DOHH2 (cell line): ENCODE measurements at regions not wholly inside any gene's neighbourhood (a gene's known extent, or its start where the extent isn't known, plus 50 kb on each side); places are given as distances from the start of the nearest gene placed in this dataset.
A peak's percentile ranks its signal among the peaks of the same experiment; 100 is the strongest.

Experiments used
- H3F3A ChIP-seq: fragments of 200-600 bp; sonication (generic), shearing (Covaris generic); 2 replicates; pipeline ENCODE4 v1.6.0; 2016; ENCODE audit warnings: antibody characterized with exemption, mild to moderate bottlenecking; ENCODE audit not compliant: control insufficient read depth, insufficient read depth
- H3K27ac ChIP-seq: fragments of 200-600 bp; sonication (generic); 2 replicates; pipeline ENCODE4 v1.5.1; 2014; ENCODE audit warnings: low read depth, mild to moderate bottlenecking, low read length, moderate library complexity
- H3K27me3 ChIP-seq: fragments of 200-600 bp; sonication (generic); 2 replicates; pipeline ENCODE4 v1.6.1; 2014; ENCODE audit warnings: mild to moderate bottlenecking, low read length, mixed read lengths; ENCODE audit not compliant: control insufficient read depth
- H3K36me3 ChIP-seq: fragments of 200-600 bp; sonication (generic); 2 replicates; pipeline ENCODE4 v1.6.1; 2014; ENCODE audit warnings: mild to moderate bottlenecking, low read length, moderate library complexity, mixed read lengths; ENCODE audit not compliant: control insufficient read depth
- H3K4me1 ChIP-seq: fragments of 200-600 bp; sonication (generic); 2 replicates; pipeline ENCODE4 v1.6.1; 2014; ENCODE audit warnings: mild to moderate bottlenecking, low read length, mixed read lengths; ENCODE audit not compliant: control insufficient read depth
- H3K4me2 ChIP-seq: fragments of 200-600 bp; sonication (generic); 2 replicates; pipeline ENCODE4 v1.6.0; 2014; ENCODE audit warnings: mild to moderate bottlenecking, low read length, moderate library complexity
- H3K4me3 ChIP-seq: fragments of 200-600 bp; sonication (generic); 2 replicates; pipeline ENCODE4 v1.5.1; 2014; ENCODE audit warnings: mild to moderate bottlenecking, low read length, mixed read lengths
- H3K79me2 ChIP-seq: fragments of 200-600 bp; sonication (generic); 2 replicates; pipeline ENCODE4 v1.6.1; 2014; ENCODE audit warnings: mild to moderate bottlenecking, low read length, mixed read lengths; ENCODE audit not compliant: control insufficient read depth
- H3K9me2 ChIP-seq: fragments of 200-600 bp; sonication (generic); replicated peaks from 2 replicates; pipeline ENCODE4 v1.6.1; 2014; ENCODE audit warnings: mild to moderate bottlenecking, low read length, mixed read lengths; ENCODE audit not compliant: control insufficient read depth
- H3K9me3 ChIP-seq: fragments of 200-600 bp; sonication (generic); 2 replicates; pipeline ENCODE4 v1.6.1; 2014; ENCODE audit warnings: antibody characterized with exemption, low read length, mixed read lengths; ENCODE audit not compliant: control insufficient read depth, insufficient read depth
- H4K20me1 ChIP-seq: fragments of 200-600 bp; sonication (generic); 2 replicates; pipeline ENCODE4 v1.6.0; 2014; ENCODE audit warnings: low read depth, mild to moderate bottlenecking, antibody characterized with exemption, low read length, moderate library complexity; ENCODE audit not compliant: control insufficient read depth, insufficient read depth
- CTCF ChIP-seq: fragments of 200-600 bp; sonication (generic); IDR thresholded peaks from one replicate; pipeline ENCODE4 v1.5.1; 2014; ENCODE audit warnings: antibody characterized with exemption, mild to moderate bottlenecking, low read depth, low read length; ENCODE audit not compliant: poor library complexity, severe bottlenecking
- EZH2phosphoT487 ChIP-seq: fragments of 200-600 bp; sonication (generic); IDR thresholded peaks from 2 replicates; pipeline ENCODE4 v1.6.1; 2017; ENCODE audit warnings: borderline replicate concordance, mild to moderate bottlenecking, antibody characterized with exemption, low read length, moderate library complexity, mixed read lengths

- TF ChIP-seq CTCF: peak; percentile 66
- TF ChIP-seq EZH2phosphoT487: no peak
- Histone ChIP-seq H3K4me3 (no peak overlapping the region), H4K20me1 (no peaks in the 10 kb centered on the region), H3K27me3 (no peaks in the 10 kb centered on the region), H3K4me2 (no peak overlapping the region), H3K4me1 (no peaks in the 10 kb centered on the region), H3K9me2 (no peaks in the 10 kb centered on the region), H3K9me3 (0 out of 2 replicates have a peak, but pooled peaks cover 3% of the 10 kb centered on the region), H3K79me2 (no peaks in the 10 kb centered on the region), H3K27ac (no peak overlapping the region), H3K36me3 (no peaks in the 10 kb centered on the region), H3F3A (no peaks in the 10 kb centered on the region)
Measured at GRCh38 chr13:82330499-82330898, 1551.8 kb downstream of the SLITRK1 start.

- Histone ChIP-seq H3K4me3 (no peak overlapping the region), H3K27me3 (no peaks in the 10 kb centered on the region), H4K20me1 (no peaks in the 10 kb centered on the region), H3K79me2 (no peaks in the 10 kb centered on the region), H3K36me3 (no peaks in the 10 kb centered on the region), H3K4me1 (no peaks in the 10 kb centered on the region), H3K4me2 (no peak overlapping the region), H3F3A (no peaks in the 10 kb centered on the region), H3K9me3 (no peaks in the 10 kb centered on the region), H3K27ac (no peak overlapping the region), H3K9me2 (no peaks in the 10 kb centered on the region)
- TF ChIP-seq CTCF (no peak), EZH2phosphoT487 (no peak)
Measured at GRCh38 chr13:82323101-82323500, 1559.2 kb downstream of the SLITRK1 start.

- TF ChIP-seq CTCF (no peak), EZH2phosphoT487 (no peak)
- H3K9me3 ChIP-seq: no peaks in the 10 kb centered on the region
- no peaks in the 10 kb centered on the region for H3K4me1 ChIP-seq
- no peaks in the 10 kb centered on the region for H3K79me2 ChIP-seq
- H4K20me1 ChIP-seq: no peaks in the 10 kb centered on the region
- H3K4me2 ChIP-seq: no peak overlapping the region
- H3K4me3 ChIP-seq: no peak overlapping the region
- H3K27ac ChIP-seq: no peak overlapping the region
- H3K9me2 ChIP-seq: no peaks in the 10 kb centered on the region
- H3F3A ChIP-seq: no peaks in the 10 kb centered on the region
- H3K27me3 ChIP-seq: no peaks in the 10 kb centered on the region
- no peaks in the 10 kb centered on the region for H3K36me3 ChIP-seq
Measured at GRCh38 chr13:82305588-82305987, 1576.7 kb downstream of the SLITRK1 start.

- no peaks in the 10 kb centered on the region for H3K9me2 ChIP-seq
- no peaks in the 10 kb centered on the region for H3K79me2 ChIP-seq
- TF ChIP-seq CTCF: no peak
- TF ChIP-seq EZH2phosphoT487: no peak
Measured at GRCh38 chr13:82298106-82298505, 1584.2 kb downstream of the SLITRK1 start.

More at GRCh38 chr13:82298106-82298505, 1584.2 kb downstream of the SLITRK1 start:
- H3K4me1 ChIP-seq: no peaks in the 10 kb centered on the region
- no peaks in the 10 kb centered on the region for H3K36me3 ChIP-seq
- H3K27me3 ChIP-seq: no peaks in the 10 kb centered on the region
- no peaks in the 10 kb centered on the region for H3K9me3 ChIP-seq
- no peaks in the 10 kb centered on the region for H3F3A ChIP-seq
- no peaks in the 10 kb centered on the region for H4K20me1 ChIP-seq
- no peak overlapping the region for H3K27ac ChIP-seq
- no peak overlapping the region for H3K4me3 ChIP-seq
- H3K4me2 ChIP-seq: no peak overlapping the region
